BJ (cell line): ENCODE measurements at regions not wholly inside any gene's neighbourhood (a gene's known extent, or its start where the extent isn't known, plus 50 kb on each side); places are given as distances from the start of the nearest gene placed in this dataset.

Experiments
- CTCF ChIA-PET: fragments of 350-600 bp; formaldehyde crosslinking; extraction: SDS; loops from one replicate; lab custom pipeline; 2021; ENCODE audit warnings: antibody characterized with exemption, inconsistent platforms; lab: Yijun Ruan, JAX
- POLR2A ChIA-PET: fragments of 300-600 bp; sonication (Branson Sonifier 250); formaldehyde crosslinking; extraction: SDS; loops from one replicate; lab custom pipeline; 2021; ENCODE audit warnings: antibody characterized with exemption; lab: Charles Lee
- DNase-seq: peaks from one replicate; pipeline ENCODE4 v3.0.0-alpha.2; 2011; ENCODE audit warnings: low read depth
- H3K27me3 ChIP-seq: 2 replicates; pipeline ENCODE4 v1.6.0; 2011; ENCODE audit warnings: low read length; ENCODE audit not compliant: control insufficient read depth, insufficient read depth
- H3K36me3 ChIP-seq: 2 replicates; pipeline ENCODE4 v1.5.1; 2011; ENCODE audit warnings: low read length; ENCODE audit not compliant: control insufficient read depth, insufficient read depth
- H3K4me3 ChIP-seq: 2 replicates; pipeline ENCODE4 v1.5.1; 2011; ENCODE audit warnings: low read depth, mild to moderate bottlenecking, control low read depth, low read length
- TF ChIP-seq, protein P1 (sequence below): IDR thresholded peaks from 2 replicates; pipeline ENCODE4 v1.5.1; 2011; ENCODE audit warnings: low read depth, mild to moderate bottlenecking, control low read depth, inconsistent platforms, low read length, moderate library complexity; ENCODE audit not compliant: insufficient read depth

DNA sequence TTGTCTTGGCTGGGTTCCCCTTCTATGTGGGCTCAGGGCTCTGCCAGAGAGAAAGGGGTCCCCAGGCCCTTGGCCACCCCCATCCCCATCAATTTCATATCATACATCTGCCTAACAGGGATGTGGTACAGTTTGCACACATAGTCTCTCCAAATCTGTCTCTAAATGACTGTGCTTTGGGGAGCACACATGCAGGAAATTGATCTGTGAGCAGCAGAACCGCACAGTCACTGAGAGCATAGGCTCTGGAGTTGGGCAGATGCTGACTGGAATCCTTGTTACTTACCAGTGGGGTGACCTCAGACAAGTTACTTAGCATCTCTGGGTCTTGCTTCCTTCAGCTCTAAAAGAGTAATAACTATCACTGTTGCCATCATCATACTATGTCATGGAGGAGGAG lies 273.9 kb downstream of the ABHD5 start:
- Histone ChIP-seq H3K36me3 (no peaks in the 10 kb centered on the region), H3K4me3 (no peak overlapping the region), H3K27me3 (no peaks in the 10 kb centered on the region; the same call in 1 of the 2 replicates)
- no peak for DNase-seq
- TF ChIP-seq, protein P1, sequence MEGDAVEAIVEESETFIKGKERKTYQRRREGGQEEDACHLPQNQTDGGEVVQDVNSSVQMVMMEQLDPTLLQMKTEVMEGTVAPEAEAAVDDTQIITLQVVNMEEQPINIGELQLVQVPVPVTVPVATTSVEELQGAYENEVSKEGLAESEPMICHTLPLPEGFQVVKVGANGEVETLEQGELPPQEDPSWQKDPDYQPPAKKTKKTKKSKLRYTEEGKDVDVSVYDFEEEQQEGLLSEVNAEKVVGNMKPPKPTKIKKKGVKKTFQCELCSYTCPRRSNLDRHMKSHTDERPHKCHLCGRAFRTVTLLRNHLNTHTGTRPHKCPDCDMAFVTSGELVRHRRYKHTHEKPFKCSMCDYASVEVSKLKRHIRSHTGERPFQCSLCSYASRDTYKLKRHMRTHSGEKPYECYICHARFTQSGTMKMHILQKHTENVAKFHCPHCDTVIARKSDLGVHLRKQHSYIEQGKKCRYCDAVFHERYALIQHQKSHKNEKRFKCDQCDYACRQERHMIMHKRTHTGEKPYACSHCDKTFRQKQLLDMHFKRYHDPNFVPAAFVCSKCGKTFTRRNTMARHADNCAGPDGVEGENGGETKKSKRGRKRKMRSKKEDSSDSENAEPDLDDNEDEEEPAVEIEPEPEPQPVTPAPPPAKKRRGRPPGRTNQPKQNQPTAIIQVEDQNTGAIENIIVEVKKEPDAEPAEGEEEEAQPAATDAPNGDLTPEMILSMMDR, result no peak
- ChIA-PET CTCF (no interaction called here), POLR2A (no interaction called here)

DNA sequence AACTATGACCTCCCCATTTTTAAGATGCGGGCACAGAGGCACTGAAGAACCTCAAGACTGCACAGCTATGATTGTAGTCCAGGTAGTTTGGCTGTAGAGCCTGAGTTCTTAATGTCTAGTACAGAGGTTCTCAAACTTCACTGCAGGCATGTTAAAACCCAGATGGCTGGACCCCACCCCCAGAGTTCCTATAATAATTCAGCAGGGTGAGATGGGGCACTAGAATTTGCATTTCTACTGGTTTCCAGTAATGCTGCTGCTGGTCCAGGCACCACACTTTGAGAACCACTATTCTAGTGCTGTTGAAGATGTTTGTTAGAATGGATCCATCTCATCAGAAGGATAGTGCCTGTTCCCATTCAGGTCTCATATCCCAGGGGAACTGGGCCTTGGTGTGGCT lies 274.9 kb downstream of the ABHD5 start:
- Histone ChIP-seq H3K27me3 (no peaks in the 10 kb centered on the region; the same call in 1 of the 2 replicates), H3K36me3 (no peaks in the 10 kb centered on the region), H3K4me3 (no peak overlapping the region)
- POLR2A ChIA-PET, result no interaction called here
- DNase-seq, result no peak
- TF ChIP-seq, protein P1, result no peak
- CTCF ChIA-PET, result interaction anchor here (1.3 kb wide), 1 partner anchor 9 kb away, joined by 4 read pairs; no protein-coding TSS in a partner anchor

DNA sequence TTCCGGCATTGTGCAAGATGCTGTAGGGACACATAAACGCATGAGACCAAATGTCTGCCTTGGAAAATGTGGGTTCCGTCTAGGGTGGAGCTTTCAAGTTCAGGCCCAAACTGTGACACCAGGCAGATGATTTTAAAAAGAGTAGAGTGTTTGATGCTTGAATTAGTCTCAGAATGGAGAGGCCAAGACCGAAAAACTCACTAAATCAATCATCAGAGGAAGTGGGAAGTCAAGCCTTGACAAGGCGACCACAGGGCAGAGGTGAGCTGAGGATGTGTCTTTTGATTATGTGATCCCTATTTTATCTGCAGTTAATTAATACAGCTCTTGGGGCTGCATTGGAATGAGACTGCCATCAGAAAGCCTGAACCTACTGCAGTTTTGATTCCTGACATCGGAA lies 275.4 kb downstream of the ABHD5 start:
- CTCF ChIA-PET, result interaction anchor here (1.3 kb wide), 1 partner anchor 9 kb away, joined by 4 read pairs; no protein-coding TSS in a partner anchor
- H3K36me3 ChIP-seq, result no peaks in the 10 kb centered on the region
- no peak for DNase-seq
- TF ChIP-seq, protein P1, result no peak
- POLR2A ChIA-PET, result no interaction called here
- H3K27me3 ChIP-seq, result no peaks in the 10 kb centered on the region; the same call in 1 of the 2 replicates
- no peak overlapping the region for H3K4me3 ChIP-seq

DNA sequence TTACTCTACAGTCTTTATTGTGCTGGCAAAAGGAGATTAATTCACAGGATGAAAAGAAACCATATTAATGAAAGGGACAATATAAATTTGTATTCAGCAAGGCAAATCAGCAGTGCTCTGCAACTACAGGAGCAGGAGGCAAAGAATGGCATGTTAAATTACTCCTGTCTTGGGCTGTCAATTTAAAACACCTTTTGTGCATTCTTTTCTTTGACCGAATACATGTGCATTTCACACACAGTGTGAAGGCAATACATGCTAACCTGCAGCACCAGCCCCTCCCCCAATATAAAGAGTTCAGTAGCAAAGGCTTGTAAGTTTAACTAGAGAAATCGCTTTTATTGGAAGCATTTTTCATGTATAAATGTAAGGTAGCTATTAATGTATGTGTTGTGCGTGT lies 275.2 kb upstream of the TOPAZ1 start:
- TF ChIP-seq, protein P1, result no peak
- POLR2A ChIA-PET, result no interaction called here
- Histone ChIP-seq H3K36me3 (no peaks in the 10 kb centered on the region), H3K4me3 (no peak overlapping the region), H3K27me3 (no peaks in the 10 kb centered on the region; the same call in 1 of the 2 replicates)
- no peak for DNase-seq
- CTCF ChIA-PET, result no interaction called here

DNA sequence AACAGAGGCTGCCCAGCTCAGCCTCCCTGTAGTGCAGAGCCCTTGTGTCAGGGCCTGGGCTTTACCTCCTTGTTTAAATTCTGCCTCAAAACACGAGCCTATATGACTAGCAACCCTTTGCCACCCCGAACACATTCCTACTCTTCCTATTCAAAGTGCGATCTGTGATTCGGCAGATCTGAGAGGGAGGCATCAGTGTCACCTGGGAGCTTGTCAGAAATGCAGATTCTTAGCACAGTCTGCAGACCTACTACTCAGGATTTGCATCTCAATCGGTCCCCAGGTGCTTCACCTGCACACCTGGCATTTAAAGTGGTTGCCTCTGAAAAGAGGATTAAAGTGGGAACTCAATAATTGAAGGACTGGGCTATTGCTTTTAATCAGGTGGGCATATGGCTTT lies 273.2 kb upstream of the TOPAZ1 start:
- POLR2A ChIA-PET, result no interaction called here

More for the DNA sequence above, 273.2 kb upstream of the TOPAZ1 start:
- DNase-seq, result no peak
- H3K36me3 ChIP-seq, result no peaks in the 10 kb centered on the region
- H3K27me3 ChIP-seq, result no peaks in the 10 kb centered on the region; the same call in 1 of the 2 replicates
- CTCF ChIA-PET, result no interaction called here
- TF ChIP-seq, protein P1, result no peak
- no peak overlapping the region for H3K4me3 ChIP-seq
